GM12892 (cell line): ENCODE measurements at regions not wholly inside any gene's neighbourhood (a gene's known extent, or its start where the extent isn't known, plus 50 kb on each side); places are given as distances from the start of the nearest gene placed in this dataset.

Experiments
- POLR2A ChIP-seq: IDR thresholded peaks from 2 replicates; pipeline ENCODE4 v1.6.1; 2011; ENCODE audit warnings: low read depth, low read length, control low read depth
- TAF1 ChIP-seq: IDR thresholded peaks from 2 replicates; pipeline ENCODE4 v1.6.1; 2011; ENCODE audit warnings: low read depth, mild to moderate bottlenecking, control low read depth, low read length, borderline replicate concordance

GRCh38 chr3:101149251-101149650, 156.0 kb upstream of the ABI3BP start:
- TF ChIP-seq POLR2A (no peak), TAF1 (no peak)
